ENCODE measurements at regions not wholly inside any gene's neighbourhood (a gene's known extent, or its start where the extent isn't known, plus 50 kb on each side); places are given as distances from the start of the nearest gene placed in this dataset.

GRCh38 chr14:29454026-29454693 is 473.5 kb downstream of the PRKD1 start:
- TF ChIP-seq POLR2A (IDR thresholded peaks at IDR 0.05) (no peak), CTCF (IDR thresholded peaks at IDR 0.05) (no peak), POLR2AphosphoS5 (IDR thresholded peaks at IDR 0.05) (no peak), EP300 (IDR thresholded peaks at IDR 0.05) (no peak)
